SHP77 (cell line): ENCODE measurements at regions not wholly inside any gene's neighbourhood (a gene's known extent, or its start where the extent isn't known, plus 50 kb on each side); places are given as distances from the start of the nearest gene placed in this dataset.
A peak's percentile ranks its signal among the peaks of the same experiment; 100 is the strongest.

Experiments used
- DNase-seq, 2 experiments: peaks; one replicate each; lab custom pipeline; 2025; lab: John Stamatoyannopoulos, UW

- DNase-seq = no peak
Measured at GRCh38 chrX:131894995-131895394, 128.1 kb upstream of the STK26 start.

GRCh38 chrX:131895807-131896206, 127.3 kb upstream of the STK26 start:
- DNase-seq = no peak

- DNase-seq = peak in 1 of 2 experiments; percentile 23
Measured at GRCh38 chrX:131901546-131901945, 121.6 kb upstream of the STK26 start.

GRCh38 chrX:131907488-131908314, 115.4 kb upstream of the STK26 start:
- DNase-seq = peak; percentile 54 to 64

- no peak for DNase-seq
Measured at GRCh38 chrX:131910586-131910985, 112.5 kb upstream of the STK26 start.

GRCh38 chrX:131915488-131915887, 107.6 kb upstream of the STK26 start:
- DNase-seq = no peak

GRCh38 chrX:131917588-131917987, 105.5 kb upstream of the STK26 start:
- DNase-seq = no peak

- DNase-seq = no peak
Measured at GRCh38 chrX:131918839-131919238, 104.3 kb upstream of the STK26 start.

- no peak for DNase-seq
Measured at GRCh38 chrX:131923614-131924250, 99.4 kb upstream of the STK26 start.

- DNase-seq = no peak
Measured at GRCh38 chrX:131938749-131939148, 84.4 kb upstream of the STK26 start.

- DNase-seq = no peak
Measured at GRCh38 chrX:131942034-131942433, 81.1 kb upstream of the STK26 start.

- no peak for DNase-seq
Measured at GRCh38 chrX:131944936-131945902, 77.9 kb upstream of the STK26 start.

- DNase-seq = no peak
Measured at GRCh38 chrX:131951166-131951565, 71.9 kb upstream of the STK26 start.

- no peak for DNase-seq
Measured at GRCh38 chrX:131955099-131955777, 67.9 kb upstream of the STK26 start.

- no peak for DNase-seq
Measured at GRCh38 chrX:131958724-131959123, 64.4 kb upstream of the STK26 start.

GRCh38 chrX:131970347-131970746, 52.8 kb upstream of the STK26 start:
- DNase-seq = no peak
